NCI-H2107 treated with DMSO at 0.1 percent for 48 hours (cell line): ENCODE measurements at regions not wholly inside any gene's neighbourhood (a gene's known extent, or its start where the extent isn't known, plus 50 kb on each side); places are given as distances from the start of the nearest gene placed in this dataset.
"Not testable (repeated sequence)": the region's sequence is repeated elsewhere in the genome, so short reads cannot be mapped to it uniquely, and the experiment has no call there.

Experiments
- DNase-seq: peaks from one replicate; lab custom pipeline; 2025; ENCODE audit not compliant: unreplicated experiment; lab: John Stamatoyannopoulos, UW

GRCh38 chr10:44724415-44725174 is 186.5 kb upstream of the TMEM72 start:
- DNase-seq, result no peak

GRCh38 chr10:44725404-44725803 is 185.7 kb upstream of the TMEM72 start:
- no peak for DNase-seq

- no peak for DNase-seq
These were observed 179.9 kb upstream of the TMEM72 start for GRCh38 chr10:44731283-44731682.

GRCh38 chr10:44733501-44734488 is 177.3 kb upstream of the TMEM72 start:
- DNase-seq, result no peak

GRCh38 chr10:44742248-44742647 is 168.9 kb upstream of the TMEM72 start:
- no peak for DNase-seq

- no peak for DNase-seq
These were observed 167.6 kb upstream of the TMEM72 start for GRCh38 chr10:44743535-44743934.

GRCh38 chr10:44745920-44746319 is 165.2 kb upstream of the TMEM72 start:
- DNase-seq, result no peak

- no peak for DNase-seq
These were observed 163.5 kb upstream of the TMEM72 start for GRCh38 chr10:44747593-44748172.

- DNase-seq, result no peak
These were observed 162.0 kb upstream of the TMEM72 start for GRCh38 chr10:44749151-44749550.

- DNase-seq, result peak; percentile 43
These were observed 158.4 kb upstream of the TMEM72 start for GRCh38 chr10:44752451-44753441.

GRCh38 chr10:44754355-44754754 is 156.8 kb upstream of the TMEM72 start:
- not testable (repeated sequence) for DNase-seq

GRCh38 chr10:44755481-44755880 is 155.7 kb upstream of the TMEM72 start:
- no peak for DNase-seq

- DNase-seq, result no peak
These were observed 154.9 kb upstream of the TMEM72 start for GRCh38 chr10:44756216-44756615.

- no peak for DNase-seq
These were observed 153.5 kb upstream of the TMEM72 start for GRCh38 chr10:44757551-44758205.

- DNase-seq, result no peak
These were observed 152.0 kb upstream of the TMEM72 start for GRCh38 chr10:44759122-44759521.

- no peak for DNase-seq
These were observed 150.6 kb upstream of the TMEM72 start for GRCh38 chr10:44760513-44760912.

GRCh38 chr10:44761076-44761475 is 150.1 kb upstream of the TMEM72 start:
- DNase-seq, result no peak

- DNase-seq, result no peak
These were observed 147.8 kb upstream of the TMEM72 start for GRCh38 chr10:44763331-44763730.

GRCh38 chr10:44765299-44765698 is 145.8 kb upstream of the TMEM72 start:
- DNase-seq, result no peak

GRCh38 chr10:44766631-44767030 is 144.5 kb upstream of the TMEM72 start:
- DNase-seq, result no peak
